CD14-positive monocyte (primary cell): ENCODE measurements at regions not wholly inside any gene's neighbourhood (a gene's known extent, or its start where the extent isn't known, plus 50 kb on each side); places are given as distances from the start of the nearest gene placed in this dataset.
"Not testable (repeated sequence)": the region's sequence is repeated elsewhere in the genome, so short reads cannot be mapped to it uniquely, and the experiment has no call there.

ENCODE experiments used
- DNase-seq, 3 donors: peaks; one replicate each; pipeline ENCODE4 v3.0.0-alpha.2; 2011 to 2022
- H2AFZ ChIP-seq: 2 replicates; pipeline ENCODE4 v1.6.0; 2012; ENCODE audit warnings: mild to moderate bottlenecking, low read depth, low read length, inconsistent platforms; ENCODE audit not compliant: insufficient read depth, poor library complexity, severe bottlenecking
- H3K27ac ChIP-seq, 2 donors: 1 replicate in 1 of 2; 2 replicates in 1 of 2; pipeline ENCODE4 v1.5.1; 2012 to 2013; ENCODE audit warnings: low read length in 2 of 2, control low read depth in 1 of 2, inconsistent platforms in 1 of 2, low read depth in 1 of 2, mild to moderate bottlenecking in 1 of 2
- H3K27me3 ChIP-seq, 2 donors: one replicate each; pipeline versions ENCODE4 v1.6.0 to v1.6.1; 2011 to 2013; ENCODE audit warnings: low read length in 2 of 2; ENCODE audit not compliant: control insufficient read depth in 2 of 2, insufficient read depth in 2 of 2
- H3K36me3 ChIP-seq, 2 donors: replicated peaks in 1 of 2; 1 replicate in 1 of 2; 2 replicates in 1 of 2; pipeline versions ENCODE4 v1.5.1 to v1.6.1; 2012 to 2013; ENCODE audit warnings: low read length in 2 of 2, control low read depth in 1 of 2, inconsistent platforms in 1 of 2, mild to moderate bottlenecking in 1 of 2; ENCODE audit not compliant: insufficient read depth in 2 of 2, control insufficient read depth in 1 of 2
- H3K4me1 ChIP-seq, 2 donors: 1 replicate in 1 of 2; 2 replicates in 1 of 2; pipeline versions ENCODE4 v1.5.1 to v1.6.1; 2012 to 2013; ENCODE audit warnings: low read length in 2 of 2, control low read depth in 1 of 2, inconsistent platforms in 1 of 2, mild to moderate bottlenecking in 1 of 2, moderate library complexity in 1 of 2; ENCODE audit not compliant: insufficient read depth in 2 of 2, control insufficient read depth in 1 of 2
- H3K4me2 ChIP-seq: replicated peaks from 2 replicates; pipeline ENCODE3; 2012; ENCODE audit warnings: low read length, moderate library complexity, mild to moderate bottlenecking; ENCODE audit not compliant: poor library complexity, severe bottlenecking; ENCODE audit errors: extremely low read depth
- H3K4me3 ChIP-seq, 3 experiments: fragments of 200-600 bp in 1 of 3; sonication (generic) in 1 of 3; replicated peaks in 1 of 3; 1 replicate in 2 of 3; 2 replicates in 1 of 3; pipeline ENCODE4 v1.5.1; 2011 to 2013; ENCODE audit warnings: low read length in 3 of 3, mild to moderate bottlenecking in 3 of 3, control low read depth in 2 of 3, low read depth in 2 of 3, inconsistent platforms in 1 of 3, moderate library complexity in 1 of 3
- H3K79me2 ChIP-seq: 2 replicates; pipeline ENCODE4 v1.6.0; 2012; ENCODE audit warnings: mild to moderate bottlenecking, control low read depth, inconsistent platforms, low read length, moderate library complexity; ENCODE audit not compliant: insufficient read depth
- H3K9ac ChIP-seq: 2 replicates; pipeline ENCODE4 v1.6.0; 2017; ENCODE audit warnings: low read length, mild to moderate bottlenecking; ENCODE audit not compliant: insufficient read depth, poor library complexity, severe bottlenecking
- H3K9me3 ChIP-seq, 2 donors: replicated peaks in 1 of 2; 1 replicate in 1 of 2; 2 replicates in 1 of 2; pipeline versions ENCODE4 v1.5.1 to v1.6.1; 2012 to 2013; ENCODE audit warnings: low read length in 2 of 2, control low read depth in 1 of 2; ENCODE audit not compliant: control insufficient read depth in 1 of 2, insufficient read depth in 1 of 2
- H4K20me1 ChIP-seq: 2 replicates; pipeline ENCODE4 v1.6.0; 2012; ENCODE audit warnings: mild to moderate bottlenecking, low read length, control low read depth, moderate library complexity; ENCODE audit not compliant: insufficient read depth
- H3K27ac Mint-ChIP-seq, 7 donors: one replicate each; pipeline ENCODE4 v1.8.0; 2020; ENCODE audit warnings: mild to moderate bottlenecking in 7 of 7, mixed read lengths in 7 of 7, moderate library complexity in 6 of 7, inconsistent platforms in 2 of 7
- H3K27me3 Mint-ChIP-seq, 3 donors: one replicate each; pipeline ENCODE4 v1.8.0; 2021 to 2022; ENCODE audit warnings: low read depth in 3 of 3, mild to moderate bottlenecking in 3 of 3, mixed read lengths in 3 of 3, moderate library complexity in 3 of 3, inconsistent platforms in 1 of 3
- H3K36me3 Mint-ChIP-seq, 2 donors: one replicate each; pipeline ENCODE4 v1.8.0; 2020; ENCODE audit warnings: mixed read lengths in 2 of 2, inconsistent platforms in 1 of 2, mild to moderate bottlenecking in 1 of 2
- H3K4me1 Mint-ChIP-seq: one replicate; pipeline ENCODE4 v1.8.0; 2020; ENCODE audit warnings: mild to moderate bottlenecking, mixed read lengths
- H3K4me3 Mint-ChIP-seq, 2 donors: one replicate each; pipeline ENCODE4 v1.8.0; 2020; ENCODE audit warnings: mild to moderate bottlenecking in 2 of 2, mixed read lengths in 2 of 2, moderate library complexity in 1 of 2
- H3K9me3 Mint-ChIP-seq, 7 donors: one replicate each; pipeline ENCODE4 v1.8.0; 2020 to 2022; ENCODE audit warnings: mixed read lengths in 7 of 7, mild to moderate bottlenecking in 6 of 7, moderate library complexity in 6 of 7, inconsistent platforms in 2 of 7
- CTCF ChIP-seq: fragments of 200-600 bp; IDR thresholded peaks from one replicate; pipeline ENCODE4 v1.8.0; 2022; ENCODE audit warnings: antibody characterized with exemption, mild to moderate bottlenecking
- WGBS: methylation state at CpG from one replicate; pipeline ENCODE4 v1.1.5; 2013; ENCODE audit warnings: missing lambda C conversion rate; ENCODE audit not compliant: insufficient coverage; 5-methylcytosine and 5-hydroxymethylcytosine counted together
- intact Hi-C, 2 donors: fragments of 100-400 bp; cut with micrococcal nuclease; formaldehyde crosslinking; loops; one replicate each; pipeline versions ENCODE4 v1.15.0 to v1.15.1; 2023

- Histone ChIP-seq H3K9ac (no peak overlapping the region), H3K36me3 (no peaks in the 10 kb centered on the region), H3K9me3 (peaks cover 0 to 14% of the 10 kb centered on the region in 2 donors), H3K4me3 (no peak overlapping the region), H3K27me3 (no peaks in the 10 kb centered on the region), H3K79me2 (no peaks in the 10 kb centered on the region), H3K27ac (no peak overlapping the region), H2AFZ (no peak overlapping the region), H4K20me1 (no peaks in the 10 kb centered on the region), H3K4me2 (no peak overlapping the region), H3K4me1 (no peaks in the 10 kb centered on the region)
- no peak overlapping the region for H3K4me3 Mint-ChIP-seq
- intact Hi-C loops, result no loop called here
- H3K36me3 Mint-ChIP-seq, result no peaks in the 10 kb centered on the region
- H3K9me3 Mint-ChIP-seq, result peaks cover 0 to 8% (median 2%) of the 10 kb centered on the region in 7 donors
- peaks cover 0 to 1% (median 0%) of the 10 kb centered on the region in 3 donors for H3K27me3 Mint-ChIP-seq
- DNase-seq, result no peak
- no peak for TF ChIP-seq CTCF
- no peak overlapping the region for H3K27ac Mint-ChIP-seq
- H3K4me1 Mint-ChIP-seq, result no peaks in the 10 kb centered on the region
These were observed 705.5 kb downstream of the IPMK start for GRCh38 chr10:57562211-57562610.

DNA sequence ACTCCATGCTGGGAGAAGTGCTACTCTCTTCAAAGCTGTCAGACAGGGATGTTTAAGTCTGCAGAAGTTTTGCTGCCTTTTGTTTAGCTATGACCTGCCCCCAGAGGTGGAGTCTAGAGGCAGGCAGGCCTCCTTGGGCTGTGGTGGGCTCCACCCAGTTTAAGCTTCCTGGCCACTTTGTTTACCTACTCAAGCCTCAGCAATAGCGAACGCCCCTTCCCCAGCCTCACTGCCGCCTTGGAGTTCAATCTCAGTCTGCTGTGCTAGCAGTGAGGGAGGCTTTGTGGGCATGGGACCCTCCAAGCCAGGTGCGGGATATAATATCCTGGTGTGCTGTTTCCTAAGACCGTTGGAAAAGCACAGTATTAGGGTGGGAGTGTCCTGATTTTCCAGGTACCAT, 715.9 kb downstream of the IPMK start:
- H3K4me1 ChIP-seq, H2AFZ ChIP-seq, H3K79me2 ChIP-seq, H3K36me3 ChIP-seq, intact Hi-C loops, H3K27ac ChIP-seq, H3K9ac ChIP-seq, H3K27me3 Mint-ChIP-seq, H3K27ac Mint-ChIP-seq, H3K4me1 Mint-ChIP-seq, H3K36me3 Mint-ChIP-seq, DNase-seq, H3K4me3 ChIP-seq, H4K20me1 ChIP-seq, H3K4me2 ChIP-seq, H3K4me3 Mint-ChIP-seq, H3K27me3 ChIP-seq: not testable (repeated sequence)
- WGBS, result 91% methylated on average over 5 of the region's 5 CpGs
- peaks cover 0 to 15% (median 4%) of the 10 kb centered on the region in 7 donors for H3K9me3 Mint-ChIP-seq
- peaks cover 0 to 10% of the 10 kb centered on the region in 2 donors for H3K9me3 ChIP-seq
